HEK293T (cell line): ENCODE measurements at regions not wholly inside any gene's neighbourhood (a gene's known extent, or its start where the extent isn't known, plus 50 kb on each side); places are given as distances from the start of the nearest gene placed in this dataset.

Experiments used
- CTBP1 ChIP-seq: fragments of 450-650 bp; IDR thresholded peaks from 2 replicates; pipeline ENCODE4 v1.6.1; 2016; ENCODE audit warnings: borderline replicate concordance
- FOXA1 ChIP-seq: fragments of 450-650 bp; IDR thresholded peaks from 2 replicates; pipeline ENCODE4 v1.6.1; 2016; ENCODE audit warnings: mild to moderate bottlenecking
- FOXK2 ChIP-seq: fragments of 450-650 bp; IDR thresholded peaks from 2 replicates; pipeline ENCODE4 v1.6.1; 2016; ENCODE audit warnings: mild to moderate bottlenecking
- L3MBTL2 ChIP-seq: fragments of 450-650 bp; conservative IDR thresholded peaks from 2 replicates; pipeline ENCODE4 v1.6.1; 2016; ENCODE audit warnings: mild to moderate bottlenecking
- TARDBP ChIP-seq: fragments of 450-650 bp; IDR thresholded peaks from 2 replicates; pipeline ENCODE4 v1.6.1; 2016
- ZNF384 ChIP-seq: fragments of 450-650 bp; IDR thresholded peaks from 2 replicates; pipeline ENCODE4 v1.6.1; 2016

DNA sequence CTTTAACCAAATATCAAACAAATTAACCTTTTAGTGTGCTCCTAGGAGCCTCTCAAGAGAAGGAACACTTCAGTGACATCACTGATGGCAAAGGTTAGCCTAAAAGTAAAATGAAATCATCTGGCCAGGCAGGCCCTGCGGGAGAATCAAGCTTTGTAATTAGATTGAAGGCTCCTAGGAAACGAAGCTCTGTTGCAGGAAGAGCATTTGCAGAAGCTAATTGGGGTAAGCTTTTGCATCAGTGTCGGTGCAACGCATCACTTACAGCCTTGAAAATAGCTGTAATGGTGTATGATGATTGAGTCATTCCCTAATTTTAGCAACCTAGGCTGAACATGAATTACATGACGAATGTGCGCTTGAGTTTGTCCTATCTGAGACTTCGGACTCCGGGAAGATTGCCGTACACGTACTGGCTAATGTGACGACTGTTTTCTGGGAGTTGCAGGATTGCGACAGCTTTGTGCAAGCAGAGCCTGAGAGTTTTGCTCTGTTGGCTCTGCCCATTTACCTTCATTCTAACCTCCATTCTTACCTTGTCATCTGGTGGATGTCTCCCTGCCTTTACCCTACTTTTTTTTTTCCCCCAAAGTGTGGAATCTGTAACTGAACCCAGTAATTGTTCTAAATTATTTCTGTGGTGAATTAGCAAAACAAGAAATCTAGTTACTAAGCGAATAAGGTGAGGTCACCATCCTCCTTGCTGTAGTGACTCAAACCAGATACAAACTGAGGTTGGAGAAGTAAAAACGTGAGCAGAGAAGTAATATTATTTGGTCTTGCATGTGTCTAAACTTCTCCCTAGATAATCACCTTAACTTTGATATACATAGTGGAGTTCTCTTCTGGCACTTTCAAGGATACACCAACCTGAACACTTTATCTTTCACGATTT, 675.9 kb upstream of the CITED2 start:
- no peak for TF ChIP-seq TARDBP
- TF ChIP-seq FOXA1, result no peak
- TF ChIP-seq L3MBTL2, result no peak
- TF ChIP-seq FOXK2, result no peak
- no peak for TF ChIP-seq CTBP1
- no peak for TF ChIP-seq ZNF384
